Thyroid gland (tissue), 4 donors: ENCODE measurements at regions not wholly inside any gene's neighbourhood (a gene's known extent, or its start where the extent isn't known, plus 50 kb on each side); places are given as distances from the start of the nearest gene placed in this dataset.

Experiments used
- POLR2A ChIP-seq, 2 donors: fragments of 450-650 bp; IDR thresholded peaks; one replicate each; pipeline ENCODE4 v1.6.1; 2017; ENCODE audit warnings: antibody characterized with exemption in 2 of 2, mild to moderate bottlenecking in 2 of 2, moderate library complexity in 1 of 2
- TF ChIP-seq, protein P1 (sequence below), 6 experiments: fragments of 200-600 bp in 3 of 6; fragments of 450-650 bp in 3 of 6; sonication (generic) in 3 of 6; IDR thresholded peaks; one replicate each; pipeline ENCODE4 v1.5.1; 2016 to 2019; ENCODE audit warnings: antibody characterized with exemption in 6 of 6, mild to moderate bottlenecking in 2 of 6, inconsistent platforms in 1 of 6, moderate library complexity in 1 of 6

DNA sequence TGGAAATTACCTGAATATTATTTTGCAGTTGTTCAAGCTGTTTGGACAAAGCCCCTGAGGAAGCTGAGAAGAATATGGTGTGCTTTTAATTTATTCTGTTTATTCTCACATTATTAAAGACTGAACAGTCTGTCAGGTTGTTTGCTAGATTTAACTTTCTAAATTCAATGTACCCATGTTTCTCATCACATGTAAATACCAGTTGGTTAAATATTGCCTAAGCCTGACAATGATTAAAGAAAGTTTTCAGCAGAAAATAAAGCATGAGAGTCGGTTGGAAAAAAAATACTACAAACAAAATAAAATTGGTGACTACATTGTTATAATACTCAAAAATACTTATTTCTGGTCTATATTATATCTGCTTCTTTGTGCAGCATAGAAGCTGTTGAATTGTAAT lies 1974.7 kb downstream of the ARAP2 start:
- TF ChIP-seq, protein P1, sequence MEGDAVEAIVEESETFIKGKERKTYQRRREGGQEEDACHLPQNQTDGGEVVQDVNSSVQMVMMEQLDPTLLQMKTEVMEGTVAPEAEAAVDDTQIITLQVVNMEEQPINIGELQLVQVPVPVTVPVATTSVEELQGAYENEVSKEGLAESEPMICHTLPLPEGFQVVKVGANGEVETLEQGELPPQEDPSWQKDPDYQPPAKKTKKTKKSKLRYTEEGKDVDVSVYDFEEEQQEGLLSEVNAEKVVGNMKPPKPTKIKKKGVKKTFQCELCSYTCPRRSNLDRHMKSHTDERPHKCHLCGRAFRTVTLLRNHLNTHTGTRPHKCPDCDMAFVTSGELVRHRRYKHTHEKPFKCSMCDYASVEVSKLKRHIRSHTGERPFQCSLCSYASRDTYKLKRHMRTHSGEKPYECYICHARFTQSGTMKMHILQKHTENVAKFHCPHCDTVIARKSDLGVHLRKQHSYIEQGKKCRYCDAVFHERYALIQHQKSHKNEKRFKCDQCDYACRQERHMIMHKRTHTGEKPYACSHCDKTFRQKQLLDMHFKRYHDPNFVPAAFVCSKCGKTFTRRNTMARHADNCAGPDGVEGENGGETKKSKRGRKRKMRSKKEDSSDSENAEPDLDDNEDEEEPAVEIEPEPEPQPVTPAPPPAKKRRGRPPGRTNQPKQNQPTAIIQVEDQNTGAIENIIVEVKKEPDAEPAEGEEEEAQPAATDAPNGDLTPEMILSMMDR (IDR thresholded peaks at IDR 0.05), result no peak
- TF ChIP-seq POLR2A (IDR thresholded peaks at IDR 0.05), result no peak
